ENCODE measurements at regions not wholly inside any gene's neighbourhood (a gene's known extent, or its start where the extent isn't known, plus 50 kb on each side); places are given as distances from the start of the nearest gene placed in this dataset.
"Not testable (repeated sequence)": the region's sequence is repeated elsewhere in the genome, so short reads cannot be mapped to it uniquely, and the experiment has no call there.

GRCh38 chr2:359047-359446, 71.2 kb upstream of the ALKAL2 start (continued):
- TF ChIP-seq AGO2 (optimal IDR thresholded peaks at IDR 0.05; ENCODE audit: low read depth, low read length) = no peak

DNA sequence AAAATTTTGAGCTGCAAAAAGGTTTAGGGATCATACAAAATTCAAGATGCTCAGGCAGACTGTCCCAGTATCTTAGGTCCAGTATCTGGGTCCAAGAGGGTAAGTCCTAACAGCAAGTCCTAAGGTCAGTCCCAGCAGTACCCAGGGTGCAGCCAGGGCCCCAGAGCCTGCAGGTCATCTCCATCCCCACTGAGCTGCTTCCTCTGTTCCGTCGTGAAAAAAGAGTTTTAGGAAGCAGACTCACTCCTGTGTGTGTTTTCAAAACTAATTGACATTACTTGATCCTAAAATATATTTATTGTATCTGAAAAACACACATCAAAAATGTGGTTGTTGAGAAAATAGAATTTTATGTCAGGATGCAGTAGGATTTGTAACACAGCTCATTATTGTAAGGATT, 69.9 kb upstream of the ALKAL2 start:
- no peak for TF ChIP-seq ESRRA (CRISPR knock-in tag; IDR thresholded peaks at IDR 0.05; ENCODE audit: low read depth)
- no peak for TF ChIP-seq ZNF460 (CRISPR knock-in tag; IDR thresholded peaks at IDR 0.05; ENCODE audit: borderline replicate concordance)
- TF ChIP-seq PRMT3 (CRISPR knock-in tag; IDR thresholded peaks at IDR 0.05; ENCODE audit: borderline replicate concordance, low read depth) = no peak
- TF ChIP-seq, protein P1, sequence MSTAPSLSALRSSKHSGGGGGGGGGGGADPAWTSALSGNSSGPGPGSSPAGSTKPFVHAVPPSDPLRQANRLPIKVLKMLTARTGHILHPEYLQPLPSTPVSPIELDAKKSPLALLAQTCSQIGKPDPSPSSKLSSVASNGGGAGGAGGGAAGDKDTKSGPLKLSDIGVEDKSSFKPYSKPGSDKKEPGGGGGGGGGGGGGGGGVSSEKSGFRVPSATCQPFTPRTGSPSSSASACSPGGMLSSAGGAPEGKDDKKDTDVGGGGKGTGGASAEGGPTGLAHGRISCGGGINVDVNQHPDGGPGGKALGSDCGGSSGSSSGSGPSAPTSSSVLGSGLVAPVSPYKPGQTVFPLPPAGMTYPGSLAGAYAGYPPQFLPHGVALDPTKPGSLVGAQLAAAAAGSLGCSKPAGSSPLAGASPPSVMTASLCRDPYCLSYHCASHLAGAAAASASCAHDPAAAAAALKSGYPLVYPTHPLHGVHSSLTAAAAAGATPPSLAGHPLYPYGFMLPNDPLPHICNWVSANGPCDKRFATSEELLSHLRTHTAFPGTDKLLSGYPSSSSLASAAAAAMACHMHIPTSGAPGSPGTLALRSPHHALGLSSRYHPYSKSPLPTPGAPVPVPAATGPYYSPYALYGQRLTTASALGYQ (CRISPR knock-in tag; IDR thresholded peaks at IDR 0.05) = no peak
- TF ChIP-seq ZNF33A (CRISPR knock-in tag; IDR thresholded peaks at IDR 0.05; ENCODE audit: borderline replicate concordance) = no peak
- ChIA-PET POLR2A (no interaction called here), CTCF (ENCODE audit: low intra/inter-chr PET ratio, low total read pairs) (no interaction called here)
- Histone ChIP-seq H3K36me3 (replicated peaks in 1 of 2; ENCODE audit: control insufficient read depth in 1 of 2, insufficient read depth in 2 of 2, low read length in 2 of 2) (no peaks in the 10 kb centered on the region), H3K9me3 (ENCODE audit: low read length) (no peaks in the 10 kb centered on the region), H3K27ac (ENCODE audit: extremely low read length, insufficient read depth, low read length) (no peak overlapping the region), H3K4me2 (ENCODE audit: low read depth, low read length) (no peak overlapping the region), H3K4me1 (ENCODE audit: insufficient read depth, low read length) (no peaks in the 10 kb centered on the region), H3K4me3 (replicated peaks in 1 of 3; ENCODE audit: insufficient read depth in 1 of 3, low read depth in 2 of 3, low read length in 3 of 3) (no peak overlapping the region), H2AFZ (ENCODE audit: low read length) (no peak overlapping the region), H3K27me3 (ENCODE audit: control insufficient read depth in 1 of 2, insufficient read depth in 2 of 2, low read length in 2 of 2) (peaks cover 2 to 37% of the 10 kb centered on the region in 2 experiments; a peak in 3 of 5 replicates), H4K20me1 (ENCODE audit: insufficient read depth, low read length) (no peaks in the 10 kb centered on the region), H3K9ac (ENCODE audit: insufficient read depth, low read depth, low read length) (no peak overlapping the region), H3K79me2 (ENCODE audit: insufficient read depth, low read length) (no peaks in the 10 kb centered on the region)
- no TSS peak for BruUV-seq (replicated peaks)
- intact Hi-C loops (cut with micrococcal nuclease; ENCODE audit: unreplicated experiment) = no loop called here
- ATAC-seq = no peak
- WGBS (ENCODE audit: low lambda C conversion rate) = 28% methylated on average over 2 of the region's 2 CpGs
- no peak for FAIRE-seq
- in situ Hi-C loops (cut with HindIII; ENCODE audit: extremely low pct_ligation_motif_present, low pct_unique_long_range_greater_than_20kb) = no loop called here
- no peak for DNase-seq (ENCODE audit: low spot score)

- H3K79me2 ChIP-seq (ENCODE audit: insufficient read depth, low read length); H3K27ac ChIP-seq (ENCODE audit: extremely low read length, insufficient read depth, low read length); BruUV-seq (replicated peaks); H3K9ac ChIP-seq (ENCODE audit: insufficient read depth, low read depth, low read length); H3K4me1 ChIP-seq (ENCODE audit: insufficient read depth, low read length); H3K9me3 ChIP-seq (ENCODE audit: low read length); in situ Hi-C loops (cut with HindIII; ENCODE audit: extremely low pct_ligation_motif_present, low pct_unique_long_range_greater_than_20kb); H2AFZ ChIP-seq (ENCODE audit: low read length); H3K36me3 ChIP-seq (replicated peaks in 1 of 2; ENCODE audit: control insufficient read depth in 1 of 2, insufficient read depth in 2 of 2, low read length in 2 of 2); H3K4me3 ChIP-seq (replicated peaks in 1 of 3; ENCODE audit: insufficient read depth in 1 of 3, low read depth in 2 of 3, low read length in 3 of 3); FAIRE-seq; intact Hi-C loops (cut with micrococcal nuclease; ENCODE audit: unreplicated experiment); POLR2A ChIA-PET; DNase-seq (ENCODE audit: low spot score); H3K4me2 ChIP-seq (ENCODE audit: low read depth, low read length); CTCF ChIA-PET (ENCODE audit: low intra/inter-chr PET ratio, low total read pairs); ATAC-seq; H4K20me1 ChIP-seq (ENCODE audit: insufficient read depth, low read length): not testable (repeated sequence)
- peaks cover 2 to 29% of the 10 kb centered on the region in 2 experiments; a peak in 3 of 5 replicates for H3K27me3 ChIP-seq (ENCODE audit: control insufficient read depth in 1 of 2, insufficient read depth in 2 of 2, low read length in 2 of 2)
- 73% methylated on average over 21 of the region's 21 CpGs for WGBS (ENCODE audit: low lambda C conversion rate)
Observed at GRCh38 chr2:356304-356703, 68.4 kb upstream of the ALKAL2 start.

Data from HepG2 (cell line).